DND-41 (cell line): ENCODE measurements at regions not wholly inside any gene's neighbourhood (a gene's known extent, or its start where the extent isn't known, plus 50 kb on each side); places are given as distances from the start of the nearest gene placed in this dataset.

ENCODE experiments used
- ATAC-seq: fragments of 200-7000 bp; cut with Tn5 transposase; 3 replicates; pipeline ENCODE4 v1.9.1; 2021; ENCODE audit warnings: low read depth; ENCODE audit not compliant: insufficient read depth
- DNase-seq: peaks from one replicate; pipeline ENCODE4 v3.0.0-alpha.2; 2020
- H2AFZ ChIP-seq: 2 replicates; pipeline ENCODE4 v1.6.0; 2012; ENCODE audit warnings: low read depth, low read length
- H3K27ac ChIP-seq: 2 replicates; pipeline ENCODE4 v1.5.1; 2012; ENCODE audit warnings: low read length, inconsistent platforms
- H3K27me3 ChIP-seq: fragments of 200-600 bp; sonication (generic); 2 replicates; pipeline ENCODE4 v1.6.0; 2012; ENCODE audit warnings: low read length, mild to moderate bottlenecking, inconsistent platforms; ENCODE audit not compliant: insufficient read depth, poor library complexity
- H3K36me3 ChIP-seq: 2 replicates; pipeline ENCODE4 v1.5.1; 2012; ENCODE audit warnings: low read length, inconsistent platforms; ENCODE audit not compliant: insufficient read depth
- H3K4me1 ChIP-seq: 2 replicates; pipeline ENCODE4 v1.5.1; 2012; ENCODE audit warnings: mild to moderate bottlenecking, low read length; ENCODE audit not compliant: insufficient read depth
- H3K4me2 ChIP-seq: 2 replicates; pipeline ENCODE4 v1.6.0; 2012; ENCODE audit warnings: mild to moderate bottlenecking, moderate library complexity, low read length, inconsistent platforms; ENCODE audit not compliant: insufficient read depth
- H3K4me3 ChIP-seq, 2 experiments: fragments of 200-600 bp in 1 of 2; shearing (Covaris generic) in 1 of 2; 2 replicates each; pipeline ENCODE4 v1.5.1; 2012 to 2016; ENCODE audit warnings: inconsistent platforms in 2 of 2, low read length in 2 of 2, mild to moderate bottlenecking in 2 of 2, low read depth in 1 of 2, moderate library complexity in 1 of 2
- H3K79me2 ChIP-seq: 2 replicates; pipeline ENCODE4 v1.6.0; 2012; ENCODE audit warnings: low read length, inconsistent platforms; ENCODE audit not compliant: insufficient read depth
- H3K9ac ChIP-seq: 2 replicates; pipeline ENCODE4 v1.6.0; 2012; ENCODE audit warnings: low read depth, mild to moderate bottlenecking, inconsistent platforms, low read length, moderate library complexity
- H3K9me3 ChIP-seq: 2 replicates; pipeline ENCODE4 v1.5.1; 2012; ENCODE audit warnings: low read length, moderate library complexity, mild to moderate bottlenecking, inconsistent platforms; ENCODE audit not compliant: insufficient read depth, severe bottlenecking
- H4K20me1 ChIP-seq: 2 replicates; pipeline ENCODE4 v1.6.0; 2012; ENCODE audit warnings: low read length; ENCODE audit not compliant: insufficient read depth
- EZH2 ChIP-seq: IDR thresholded peaks from 3 replicates; pipeline ENCODE4 v1.6.1; 2012; ENCODE audit warnings: borderline replicate concordance, low read depth, mild to moderate bottlenecking, moderate library complexity, low read length, inconsistent platforms; ENCODE audit not compliant: severe bottlenecking
- TF ChIP-seq, protein P1 (sequence below): IDR thresholded peaks from 2 replicates; pipeline ENCODE4 v1.5.1; 2012; ENCODE audit warnings: borderline replicate concordance, low read length, moderate library complexity, mild to moderate bottlenecking; ENCODE audit not compliant: poor library complexity, severe bottlenecking; ENCODE audit errors: extremely low read depth

DNA sequence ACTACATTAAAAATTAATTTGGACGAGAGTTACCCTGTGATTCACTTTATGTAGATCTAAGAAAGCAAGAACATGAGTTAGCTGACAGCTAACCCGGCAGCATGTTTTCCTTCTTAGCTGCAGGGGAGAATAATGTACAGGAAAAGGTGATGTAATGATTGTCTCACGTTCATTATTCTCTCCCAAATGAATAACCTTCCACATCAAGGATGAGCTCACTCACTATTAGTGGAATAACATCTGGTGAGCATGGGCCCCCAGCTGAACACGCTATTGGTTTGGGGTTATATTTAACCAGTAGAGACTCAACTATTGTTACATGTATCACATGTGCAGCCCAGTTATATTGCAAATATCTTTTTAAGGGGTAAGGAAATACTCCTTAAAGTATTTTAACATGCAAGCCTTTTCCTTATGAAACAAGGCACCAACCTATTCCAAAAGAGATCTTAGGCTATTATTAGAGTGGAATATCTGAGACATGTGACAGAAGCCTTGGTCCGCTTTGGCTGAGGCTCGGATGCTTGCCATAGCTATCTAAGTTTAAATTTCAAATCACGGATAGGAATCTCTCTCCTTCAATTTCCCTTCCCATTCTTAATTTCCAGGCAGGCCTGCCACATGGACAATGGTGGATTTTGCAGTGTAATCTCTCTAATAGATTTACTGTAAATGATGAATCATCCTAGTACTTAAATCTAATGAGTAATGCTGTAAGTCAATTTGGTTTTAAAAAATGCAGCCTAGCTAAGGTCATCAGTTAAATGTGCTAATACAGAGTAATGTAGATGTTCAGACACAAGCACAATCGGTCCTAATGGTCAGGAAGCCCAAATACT lies 99.0 kb upstream of the OTUD4 start:
- DNase-seq (no peak), ATAC-seq (no peak)
- Histone ChIP-seq H3K27ac (no peak overlapping the region), H3K9ac (no peak overlapping the region), H3K27me3 (no peaks in the 10 kb centered on the region), H3K79me2 (no peaks in the 10 kb centered on the region), H3K4me1 (no peaks in the 10 kb centered on the region), H3K4me2 (no peak overlapping the region), H3K36me3 (no peaks in the 10 kb centered on the region), H3K9me3 (no peaks in the 10 kb centered on the region), H3K4me3 (no peak overlapping the region), H4K20me1 (no peaks in the 10 kb centered on the region), H2AFZ (no peak overlapping the region)
- TF ChIP-seq, protein P1, sequence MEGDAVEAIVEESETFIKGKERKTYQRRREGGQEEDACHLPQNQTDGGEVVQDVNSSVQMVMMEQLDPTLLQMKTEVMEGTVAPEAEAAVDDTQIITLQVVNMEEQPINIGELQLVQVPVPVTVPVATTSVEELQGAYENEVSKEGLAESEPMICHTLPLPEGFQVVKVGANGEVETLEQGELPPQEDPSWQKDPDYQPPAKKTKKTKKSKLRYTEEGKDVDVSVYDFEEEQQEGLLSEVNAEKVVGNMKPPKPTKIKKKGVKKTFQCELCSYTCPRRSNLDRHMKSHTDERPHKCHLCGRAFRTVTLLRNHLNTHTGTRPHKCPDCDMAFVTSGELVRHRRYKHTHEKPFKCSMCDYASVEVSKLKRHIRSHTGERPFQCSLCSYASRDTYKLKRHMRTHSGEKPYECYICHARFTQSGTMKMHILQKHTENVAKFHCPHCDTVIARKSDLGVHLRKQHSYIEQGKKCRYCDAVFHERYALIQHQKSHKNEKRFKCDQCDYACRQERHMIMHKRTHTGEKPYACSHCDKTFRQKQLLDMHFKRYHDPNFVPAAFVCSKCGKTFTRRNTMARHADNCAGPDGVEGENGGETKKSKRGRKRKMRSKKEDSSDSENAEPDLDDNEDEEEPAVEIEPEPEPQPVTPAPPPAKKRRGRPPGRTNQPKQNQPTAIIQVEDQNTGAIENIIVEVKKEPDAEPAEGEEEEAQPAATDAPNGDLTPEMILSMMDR = no peak
- TF ChIP-seq EZH2 = no peak

DNA sequence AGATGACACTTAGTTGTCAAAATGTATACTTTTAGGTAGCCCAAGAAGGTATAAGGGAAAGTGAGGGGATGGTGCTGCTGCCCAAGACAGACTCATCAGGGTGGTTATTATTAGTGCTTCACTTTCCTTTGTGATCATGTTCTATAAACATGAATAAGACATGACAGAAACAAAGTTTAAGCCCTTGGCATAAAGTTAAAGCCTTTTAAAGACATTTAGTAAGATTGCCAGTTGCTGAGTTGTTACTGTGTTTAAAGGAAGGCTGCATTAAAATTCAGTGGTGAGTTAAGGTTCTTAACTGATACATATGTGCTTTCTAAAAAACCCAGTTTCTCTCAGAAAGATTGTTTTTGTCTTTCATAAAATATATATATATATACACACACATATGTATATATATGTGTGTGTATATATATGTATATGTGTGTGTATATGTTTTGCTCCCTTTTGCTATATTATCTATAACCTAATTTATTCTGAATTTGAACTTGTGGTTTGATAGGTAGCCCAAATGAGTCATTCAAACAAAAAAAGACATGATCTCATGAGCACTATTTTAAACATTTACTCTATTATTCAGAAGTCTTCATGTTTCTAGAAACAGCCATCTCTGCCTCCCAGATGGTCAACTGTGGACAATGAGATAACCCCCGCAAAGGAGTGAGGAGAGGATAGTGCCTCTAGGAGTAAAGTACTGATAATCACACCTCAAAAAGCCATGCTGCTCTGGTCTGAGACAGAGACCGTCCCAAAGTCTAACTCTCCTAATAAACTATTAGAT lies 98.1 kb upstream of the OTUD4 start:
- Histone ChIP-seq H3K4me2 (no peak overlapping the region), H3K4me3 (no peak overlapping the region), H2AFZ (no peak overlapping the region)

DNA sequence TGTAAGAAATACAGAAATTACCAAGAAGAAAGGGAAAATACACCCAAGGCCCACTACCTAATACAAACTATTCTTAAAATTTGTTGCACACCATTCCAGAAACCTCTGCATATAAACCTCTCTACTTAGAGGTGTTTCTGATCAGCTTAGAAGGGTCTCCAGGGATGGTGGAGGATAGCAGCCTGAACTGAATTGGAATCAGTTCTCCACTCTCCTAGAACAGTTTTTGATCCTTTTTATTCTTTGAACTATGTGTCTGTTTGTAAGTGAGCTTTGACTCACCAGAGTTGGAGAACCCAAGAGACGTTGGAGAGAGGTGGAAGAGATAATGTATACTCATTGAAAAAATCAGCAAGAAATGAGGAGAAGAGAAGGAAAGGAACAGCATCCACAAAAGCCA lies 96.6 kb upstream of the OTUD4 start:
- Histone ChIP-seq H4K20me1 (no peaks in the 10 kb centered on the region), H3K27me3 (no peaks in the 10 kb centered on the region), H3K4me3 (no peak overlapping the region), H3K4me1 (no peaks in the 10 kb centered on the region), H3K27ac (no peak overlapping the region), H3K4me2 (no peak overlapping the region), H3K9me3 (no peaks in the 10 kb centered on the region), H3K36me3 (no peaks in the 10 kb centered on the region), H2AFZ (no peak overlapping the region), H3K79me2 (no peaks in the 10 kb centered on the region), H3K9ac (no peak overlapping the region)
- ATAC-seq (no peak), DNase-seq (no peak)
- TF ChIP-seq, protein P1 = no peak
- TF ChIP-seq EZH2 = no peak

More for the DNA sequence above, 98.1 kb upstream of the OTUD4 start:
- ATAC-seq (no peak), DNase-seq (no peak)
- Histone ChIP-seq H3K79me2 (no peaks in the 10 kb centered on the region), H4K20me1 (no peaks in the 10 kb centered on the region), H3K9me3 (no peaks in the 10 kb centered on the region), H3K36me3 (no peaks in the 10 kb centered on the region), H3K27ac (no peak overlapping the region), H3K9ac (no peak overlapping the region), H3K4me1 (no peaks in the 10 kb centered on the region), H3K27me3 (no peaks in the 10 kb centered on the region)
- TF ChIP-seq, protein P1 = no peak
- no peak for TF ChIP-seq EZH2
